HUES48 (cell line): ENCODE measurements at regions not wholly inside any gene's neighbourhood (a gene's known extent, or its start where the extent isn't known, plus 50 kb on each side); places are given as distances from the start of the nearest gene placed in this dataset.

Experiments
- H3K27ac ChIP-seq: one replicate; pipeline ENCODE4 v1.7.0; 2013; ENCODE audit warnings: low read depth, low read length, inconsistent platforms
- H3K27me3 ChIP-seq: 2 replicates; pipeline ENCODE4 v1.6.1; 2013; ENCODE audit warnings: mild to moderate bottlenecking, low read length; ENCODE audit not compliant: control insufficient read depth, insufficient read depth
- H3K36me3 ChIP-seq: 2 replicates; pipeline ENCODE4 v1.6.1; 2013; ENCODE audit warnings: low read length; ENCODE audit not compliant: control insufficient read depth, insufficient read depth
- H3K4me1 ChIP-seq: 2 replicates; pipeline ENCODE4 v1.6.1; 2013; ENCODE audit warnings: mild to moderate bottlenecking, low read length; ENCODE audit not compliant: control insufficient read depth, insufficient read depth
- H3K4me3 ChIP-seq: 2 replicates; pipeline ENCODE4 v1.5.1; 2013; ENCODE audit warnings: mild to moderate bottlenecking, low read depth, low read length
- H3K9ac ChIP-seq: 2 replicates; pipeline ENCODE4 v1.6.1; 2013; ENCODE audit warnings: mild to moderate bottlenecking, low read depth, low read length, moderate library complexity
- H3K9me3 ChIP-seq: 2 replicates; pipeline ENCODE4 v1.6.1; 2013; ENCODE audit warnings: low read length; ENCODE audit not compliant: control insufficient read depth, insufficient read depth

- peaks cover under 1% of the 10 kb centered on the region for H3K9me3 ChIP-seq
Observed at GRCh38 chr4:136156947-136157346, 1375.3 kb downstream of the PCDH18 start.

DNA sequence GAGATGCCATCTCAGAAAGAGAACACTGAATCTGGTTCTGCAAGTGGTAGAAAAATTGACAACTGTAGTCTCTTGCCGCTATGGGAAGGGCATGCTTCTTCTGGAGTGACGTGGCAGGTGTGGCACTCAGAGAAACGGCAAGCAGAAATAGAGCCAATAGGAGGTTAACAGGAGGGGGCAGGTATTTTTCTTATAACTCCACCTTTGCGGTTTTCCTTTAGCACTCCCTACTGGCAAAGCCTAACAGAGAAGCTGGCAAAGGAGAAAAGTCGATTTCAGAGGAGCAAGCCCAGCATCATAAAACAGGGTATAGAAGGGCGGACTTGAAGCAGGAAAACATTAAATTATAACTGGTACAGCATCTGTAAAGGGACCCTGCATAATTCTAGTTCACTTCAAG lies 1382.2 kb downstream of the PCDH18 start:
- no peaks in the 10 kb centered on the region for H3K4me1 ChIP-seq
- no peaks in the 10 kb centered on the region for H3K36me3 ChIP-seq
- no peak overlapping the region for H3K4me3 ChIP-seq
- H3K27me3 ChIP-seq, result no peaks in the 10 kb centered on the region
- no peak overlapping the region for H3K27ac ChIP-seq
- H3K9me3 ChIP-seq, result peaks cover 8% of the 10 kb centered on the region
- no peak overlapping the region for H3K9ac ChIP-seq

More at GRCh38 chr4:136156947-136157346, 1375.3 kb downstream of the PCDH18 start:
- Histone ChIP-seq H3K4me3 (no peak overlapping the region), H3K27ac (no peak overlapping the region), H3K36me3 (no peaks in the 10 kb centered on the region), H3K27me3 (no peaks in the 10 kb centered on the region), H3K4me1 (peaks cover 10% of the 10 kb centered on the region; the same call in 1 of the 2 replicates), H3K9ac (no peak overlapping the region)

GRCh38 chr4:136136601-136137000 lies 1395.7 kb downstream of the PCDH18 start:
- Histone ChIP-seq H3K27ac (no peak overlapping the region), H3K4me3 (no peak overlapping the region), H3K9me3 (no peaks in the 10 kb centered on the region), H3K9ac (no peak overlapping the region), H3K36me3 (no peaks in the 10 kb centered on the region), H3K4me1 (no peaks in the 10 kb centered on the region), H3K27me3 (no peaks in the 10 kb centered on the region)

- Histone ChIP-seq H3K4me3 (no peak overlapping the region), H3K36me3 (no peaks in the 10 kb centered on the region), H3K27ac (no peak overlapping the region), H3K4me1 (no peaks in the 10 kb centered on the region), H3K9me3 (no peaks in the 10 kb centered on the region), H3K9ac (no peak overlapping the region), H3K27me3 (no peaks in the 10 kb centered on the region)
Observed at GRCh38 chr4:136124251-136124745, 1408.0 kb downstream of the PCDH18 start.

DNA sequence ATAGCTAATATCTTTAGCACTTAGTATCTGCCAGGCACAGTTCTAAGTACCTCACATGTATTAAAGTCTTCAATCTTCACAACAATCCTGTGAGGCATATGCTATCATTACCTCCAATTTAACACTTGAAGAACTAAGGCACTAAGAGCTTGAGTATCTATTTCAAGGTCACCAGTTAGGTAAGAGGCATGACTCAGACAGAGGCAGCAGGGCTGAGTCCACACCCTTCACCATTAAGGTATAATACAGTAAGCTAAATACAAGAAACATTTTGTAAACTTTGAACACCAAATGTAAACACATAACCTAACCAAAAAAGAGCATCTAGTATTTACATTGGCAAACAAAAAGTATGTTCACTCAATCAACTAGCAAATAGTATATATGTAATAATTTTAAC lies 1410.9 kb downstream of the PCDH18 start:
- H3K27me3 ChIP-seq, result no peaks in the 10 kb centered on the region
- no peaks in the 10 kb centered on the region for H3K4me1 ChIP-seq
- no peaks in the 10 kb centered on the region for H3K9me3 ChIP-seq
- no peak overlapping the region for H3K9ac ChIP-seq
- H3K4me3 ChIP-seq, result no peak overlapping the region
- H3K36me3 ChIP-seq, result no peaks in the 10 kb centered on the region
- H3K27ac ChIP-seq, result no peak overlapping the region

DNA sequence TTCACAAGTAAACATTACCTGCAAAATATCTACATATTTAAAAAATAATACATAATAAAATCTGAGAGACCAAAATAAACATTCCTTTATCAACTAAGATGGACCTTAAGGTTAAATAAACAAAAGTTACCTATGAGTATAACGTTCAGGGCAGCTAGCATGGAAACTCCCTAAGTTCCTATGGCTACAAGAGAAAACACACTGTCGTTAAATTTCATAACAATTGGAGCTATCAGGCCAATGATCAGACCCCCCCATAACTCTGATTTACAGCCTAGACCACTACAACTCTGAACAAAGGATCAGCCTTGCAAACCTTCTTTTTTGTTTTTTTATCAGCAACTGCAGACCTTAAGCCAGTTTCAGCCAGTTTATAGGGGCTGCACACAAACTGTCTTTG lies 1418.4 kb downstream of the PCDH18 start:
- Histone ChIP-seq H3K9me3 (no peaks in the 10 kb centered on the region), H3K36me3 (no peaks in the 10 kb centered on the region), H3K9ac (no peak overlapping the region), H3K4me3 (no peak overlapping the region), H3K4me1 (no peaks in the 10 kb centered on the region), H3K27me3 (no peaks in the 10 kb centered on the region), H3K27ac (no peak overlapping the region)

GRCh38 chr4:136112116-136112515 lies 1420.2 kb downstream of the PCDH18 start:
- H3K27ac ChIP-seq, result no peak overlapping the region
- no peaks in the 10 kb centered on the region; the same call in 1 of the 2 replicates for H3K4me1 ChIP-seq
- no peak overlapping the region for H3K4me3 ChIP-seq
- H3K9ac ChIP-seq, result no peak overlapping the region
- no peaks in the 10 kb centered on the region for H3K36me3 ChIP-seq
- no peaks in the 10 kb centered on the region for H3K9me3 ChIP-seq
- H3K27me3 ChIP-seq, result no peaks in the 10 kb centered on the region

GRCh38 chr4:136106753-136107152 lies 1425.5 kb downstream of the PCDH18 start:
- no peaks in the 10 kb centered on the region for H3K27me3 ChIP-seq
- peaks cover 4% of the 10 kb centered on the region; the same call in 1 of the 2 replicates for H3K4me1 ChIP-seq
- no peaks in the 10 kb centered on the region for H3K9me3 ChIP-seq
- no peak overlapping the region for H3K9ac ChIP-seq
- no peaks in the 10 kb centered on the region for H3K36me3 ChIP-seq
- no peak overlapping the region for H3K27ac ChIP-seq
- H3K4me3 ChIP-seq, result no peak overlapping the region

GRCh38 chr4:136103616-136104015 lies 1428.7 kb downstream of the PCDH18 start:
- no peaks in the 10 kb centered on the region for H3K9me3 ChIP-seq
- no peak overlapping the region for H3K27ac ChIP-seq
- no peaks in the 10 kb centered on the region for H3K36me3 ChIP-seq
- peaks cover 4% of the 10 kb centered on the region; the same call in 1 of the 2 replicates for H3K4me1 ChIP-seq
- no peaks in the 10 kb centered on the region for H3K27me3 ChIP-seq
- no peak overlapping the region; the same call in 1 of the 2 replicates for H3K4me3 ChIP-seq
- H3K9ac ChIP-seq, result no peak overlapping the region

DNA sequence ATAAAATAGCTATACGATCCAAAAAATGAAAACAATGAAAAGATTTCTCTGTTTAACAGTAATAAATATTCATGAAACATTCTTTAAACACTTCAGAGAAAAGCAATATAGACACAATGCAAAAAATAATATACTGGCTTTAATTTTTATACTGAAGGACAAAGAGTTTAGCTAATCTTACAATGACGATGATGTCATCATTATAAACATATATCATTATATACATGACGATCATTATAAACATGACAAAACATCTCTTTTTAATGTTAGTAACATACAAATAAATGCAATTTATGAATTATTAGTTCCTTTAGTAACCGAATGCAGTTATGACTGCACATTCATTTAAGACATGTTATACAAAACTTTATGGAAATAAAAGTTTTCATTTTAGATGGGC lies 1434.6 kb downstream of the PCDH18 start:
- no peaks in the 10 kb centered on the region for H3K4me1 ChIP-seq
- no peaks in the 10 kb centered on the region for H3K9me3 ChIP-seq
- H3K27me3 ChIP-seq, result no peaks in the 10 kb centered on the region
- H3K36me3 ChIP-seq, result no peaks in the 10 kb centered on the region
- no peak overlapping the region for H3K4me3 ChIP-seq
- H3K9ac ChIP-seq, result no peak overlapping the region
- H3K27ac ChIP-seq, result no peak overlapping the region

GRCh38 chr4:136088211-136088867 lies 1444.0 kb downstream of the PCDH18 start:
- Histone ChIP-seq H3K4me3 (no peak overlapping the region), H3K27ac (no peak overlapping the region), H3K4me1 (no peaks in the 10 kb centered on the region), H3K36me3 (no peaks in the 10 kb centered on the region), H3K27me3 (no peaks in the 10 kb centered on the region), H3K9ac (no peak overlapping the region), H3K9me3 (no peaks in the 10 kb centered on the region)
